Mammary epithelial cell (primary cell): ENCODE measurements at regions not wholly inside any gene's neighbourhood (a gene's known extent, or its start where the extent isn't known, plus 50 kb on each side); places are given as distances from the start of the nearest gene placed in this dataset.

Source experiments
- EZH2 ChIP-seq: IDR thresholded peaks from 2 replicates; pipeline ENCODE4 v1.6.1; 2012; ENCODE audit warnings: low read length, inconsistent platforms, borderline replicate concordance
- TF ChIP-seq, protein P1 (sequence below), 2 donors: IDR thresholded peaks in 1 of 2; conservative IDR thresholded peaks in 1 of 2; 2 replicates each; pipeline ENCODE4 v1.5.1; 2011 to 2012; ENCODE audit warnings: inconsistent platforms in 2 of 2, low read length in 2 of 2, mild to moderate bottlenecking in 2 of 2, control low read depth in 1 of 2, low read depth in 1 of 2; ENCODE audit not compliant: insufficient read depth in 1 of 2; ENCODE audit errors: extremely low read depth in 1 of 2

DNA sequence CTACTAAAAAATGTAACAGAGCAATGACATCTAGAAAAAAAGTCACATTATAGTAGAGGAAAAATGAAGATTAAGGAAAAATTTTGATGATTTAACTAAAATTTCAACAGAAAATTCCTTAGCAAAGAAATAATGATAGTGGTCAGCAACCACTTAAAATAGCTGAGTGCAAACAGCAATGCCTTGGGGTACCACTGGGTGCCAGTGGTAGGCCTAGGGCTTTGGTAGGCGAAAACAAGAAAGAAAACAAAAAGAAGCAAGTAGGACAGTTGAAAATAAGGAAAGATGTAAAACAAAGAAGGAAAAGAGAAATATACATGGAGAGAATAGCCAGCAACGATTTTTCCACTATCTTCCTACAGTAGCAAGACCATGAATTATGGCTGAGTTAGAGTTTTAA lies 313.5 kb upstream of the IRS4 start:
- TF ChIP-seq, protein P1, sequence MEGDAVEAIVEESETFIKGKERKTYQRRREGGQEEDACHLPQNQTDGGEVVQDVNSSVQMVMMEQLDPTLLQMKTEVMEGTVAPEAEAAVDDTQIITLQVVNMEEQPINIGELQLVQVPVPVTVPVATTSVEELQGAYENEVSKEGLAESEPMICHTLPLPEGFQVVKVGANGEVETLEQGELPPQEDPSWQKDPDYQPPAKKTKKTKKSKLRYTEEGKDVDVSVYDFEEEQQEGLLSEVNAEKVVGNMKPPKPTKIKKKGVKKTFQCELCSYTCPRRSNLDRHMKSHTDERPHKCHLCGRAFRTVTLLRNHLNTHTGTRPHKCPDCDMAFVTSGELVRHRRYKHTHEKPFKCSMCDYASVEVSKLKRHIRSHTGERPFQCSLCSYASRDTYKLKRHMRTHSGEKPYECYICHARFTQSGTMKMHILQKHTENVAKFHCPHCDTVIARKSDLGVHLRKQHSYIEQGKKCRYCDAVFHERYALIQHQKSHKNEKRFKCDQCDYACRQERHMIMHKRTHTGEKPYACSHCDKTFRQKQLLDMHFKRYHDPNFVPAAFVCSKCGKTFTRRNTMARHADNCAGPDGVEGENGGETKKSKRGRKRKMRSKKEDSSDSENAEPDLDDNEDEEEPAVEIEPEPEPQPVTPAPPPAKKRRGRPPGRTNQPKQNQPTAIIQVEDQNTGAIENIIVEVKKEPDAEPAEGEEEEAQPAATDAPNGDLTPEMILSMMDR (conservative IDR thresholded peaks at IDR 0.05 in 1 of 2, IDR thresholded peaks at IDR 0.05 in 1 of 2; ENCODE audit: extremely low read depth in 1 of 2, insufficient read depth in 1 of 2, low read depth in 1 of 2, low read length in 2 of 2): peak; percentile 47 to 65
- TF ChIP-seq EZH2: no peak
